ENCODE measurements at regions not wholly inside any gene's neighbourhood (a gene's known extent, or its start where the extent isn't known, plus 50 kb on each side); places are given as distances from the start of the nearest gene placed in this dataset.

DNA sequence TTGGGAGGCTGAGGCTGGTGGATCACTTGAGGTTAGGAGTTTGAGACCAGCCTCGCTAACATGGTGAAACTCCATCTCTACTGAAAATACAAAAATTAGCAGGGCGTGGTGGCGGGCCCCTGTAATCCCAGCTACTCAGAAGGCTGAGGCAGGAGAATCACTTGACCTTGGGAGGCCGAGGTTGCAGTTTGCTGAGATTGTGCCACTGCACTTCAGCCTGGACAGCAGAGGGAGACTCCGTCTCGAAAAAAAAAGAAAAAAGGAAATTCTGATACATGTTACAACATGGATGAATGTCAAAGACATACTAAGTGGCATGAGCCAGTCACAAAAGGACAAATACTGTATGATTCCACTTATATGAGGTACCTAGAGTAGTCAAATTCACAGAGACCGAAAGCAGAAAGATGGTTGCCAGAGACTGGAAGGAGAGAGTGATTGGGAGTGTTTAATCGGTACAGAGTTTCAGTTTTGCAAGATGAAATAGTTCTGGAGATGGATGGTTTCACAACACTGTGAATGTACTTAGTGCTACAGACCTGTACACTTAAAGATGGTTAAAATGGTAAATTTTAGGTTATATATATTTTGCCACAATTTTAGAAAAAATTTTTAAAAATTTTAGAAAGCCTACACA, 92.3 kb downstream of the BLID start:
- TF ChIP-seq, protein P1, sequence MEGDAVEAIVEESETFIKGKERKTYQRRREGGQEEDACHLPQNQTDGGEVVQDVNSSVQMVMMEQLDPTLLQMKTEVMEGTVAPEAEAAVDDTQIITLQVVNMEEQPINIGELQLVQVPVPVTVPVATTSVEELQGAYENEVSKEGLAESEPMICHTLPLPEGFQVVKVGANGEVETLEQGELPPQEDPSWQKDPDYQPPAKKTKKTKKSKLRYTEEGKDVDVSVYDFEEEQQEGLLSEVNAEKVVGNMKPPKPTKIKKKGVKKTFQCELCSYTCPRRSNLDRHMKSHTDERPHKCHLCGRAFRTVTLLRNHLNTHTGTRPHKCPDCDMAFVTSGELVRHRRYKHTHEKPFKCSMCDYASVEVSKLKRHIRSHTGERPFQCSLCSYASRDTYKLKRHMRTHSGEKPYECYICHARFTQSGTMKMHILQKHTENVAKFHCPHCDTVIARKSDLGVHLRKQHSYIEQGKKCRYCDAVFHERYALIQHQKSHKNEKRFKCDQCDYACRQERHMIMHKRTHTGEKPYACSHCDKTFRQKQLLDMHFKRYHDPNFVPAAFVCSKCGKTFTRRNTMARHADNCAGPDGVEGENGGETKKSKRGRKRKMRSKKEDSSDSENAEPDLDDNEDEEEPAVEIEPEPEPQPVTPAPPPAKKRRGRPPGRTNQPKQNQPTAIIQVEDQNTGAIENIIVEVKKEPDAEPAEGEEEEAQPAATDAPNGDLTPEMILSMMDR (IDR thresholded peaks at IDR 0.05; ENCODE audit: insufficient read depth, low read length, poor library complexity, severe bottlenecking): no peak
- no peak for TF ChIP-seq EZH2phosphoT487 (conservative IDR thresholded peaks at IDR 0.05; ENCODE audit: low read length)

Data from SU-DHL-6 (cell line).